ENCODE measurements at regions not wholly inside any gene's neighbourhood (a gene's known extent, or its start where the extent isn't known, plus 50 kb on each side); places are given as distances from the start of the nearest gene placed in this dataset.

- no peak for TF ChIP-seq CTCF (conservative IDR thresholded peaks at IDR 0.05)
- H3K4me3 Mint-ChIP-seq: no peak overlapping the region
- H3K27me3 ChIP-seq (ENCODE audit: control insufficient read depth, insufficient read depth, low read length, poor library complexity, severe bottlenecking): peaks cover 68% of the 10 kb centered on the region
Observed at GRCh38 chr5:77842243-77842642, 66.1 kb upstream of the TBCA start.

GRCh38 chr5:77841616-77842015 is 65.5 kb upstream of the TBCA start:
- Mint-ChIP-seq H3K36me3 (ENCODE audit: low read depth) (no peaks in the 10 kb centered on the region), H3K27ac (no peak overlapping the region), H3K27me3 (ENCODE audit: insufficient read depth) (peaks cover 95% of the 10 kb centered on the region), H3K9me3 (no peaks in the 10 kb centered on the region), H3K4me3 (no peak overlapping the region), H3K4me1 (peaks cover 22% of the 10 kb centered on the region)
- H3K27ac ChIP-seq (ENCODE audit: low read depth, low read length): no peak overlapping the region
- H3K36me3 ChIP-seq (ENCODE audit: control insufficient read depth, insufficient read depth, low read length): no peaks in the 10 kb centered on the region
- 80 to 87% methylated on average over 1 to 2 of the region's 2 CpGs for WGBS, 2 experiments (ENCODE audit: insufficient coverage in 1 of 2, insufficient read length in 1 of 2)
- H3K4me1 ChIP-seq (ENCODE audit: control insufficient read depth, insufficient read depth, low read length): peaks cover 8% of the 10 kb centered on the region
- peaks cover 62% of the 10 kb centered on the region for H3K27me3 ChIP-seq (ENCODE audit: control insufficient read depth, insufficient read depth, low read length, poor library complexity, severe bottlenecking)
- H3K4me3 ChIP-seq (ENCODE audit: low read length): no peak overlapping the region
- H3K9me3 ChIP-seq (ENCODE audit: control insufficient read depth, low read length): no peaks in the 10 kb centered on the region
- H3K9ac ChIP-seq (ENCODE audit: extremely low read depth, low read length, poor library complexity, severe bottlenecking): no peak overlapping the region
- no peak for DNase-seq
- TF ChIP-seq CTCF (conservative IDR thresholded peaks at IDR 0.05): no peak

More at GRCh38 chr5:77842243-77842642, 66.1 kb upstream of the TBCA start:
- DNase-seq: no peak
- Histone ChIP-seq H3K9me3 (ENCODE audit: control insufficient read depth, low read length) (no peaks in the 10 kb centered on the region), H3K4me3 (ENCODE audit: low read length) (no peak overlapping the region), H3K36me3 (ENCODE audit: control insufficient read depth, insufficient read depth, low read length) (no peaks in the 10 kb centered on the region), H3K27ac (ENCODE audit: low read depth, low read length) (no peak overlapping the region), H3K4me1 (ENCODE audit: control insufficient read depth, insufficient read depth, low read length) (peaks cover 14% of the 10 kb centered on the region), H3K9ac (ENCODE audit: extremely low read depth, low read length, poor library complexity, severe bottlenecking) (no peak overlapping the region)
- Mint-ChIP-seq H3K27me3 (ENCODE audit: insufficient read depth) (peaks cover 95% of the 10 kb centered on the region), H3K4me1 (peaks cover 27% of the 10 kb centered on the region), H3K36me3 (ENCODE audit: low read depth) (no peaks in the 10 kb centered on the region), H3K27ac (no peak overlapping the region), H3K9me3 (no peaks in the 10 kb centered on the region)
- 93 to 100% methylated on average over 1 of the region's 2 CpGs for WGBS, 2 experiments (ENCODE audit: insufficient coverage in 1 of 2, insufficient read length in 1 of 2)

- Mint-ChIP-seq H3K27ac (no peak overlapping the region), H3K4me3 (no peak overlapping the region), H3K9me3 (no peaks in the 10 kb centered on the region), H3K36me3 (ENCODE audit: low read depth) (no peaks in the 10 kb centered on the region), H3K27me3 (ENCODE audit: insufficient read depth) (peaks cover 94% of the 10 kb centered on the region), H3K4me1 (peaks cover 16% of the 10 kb centered on the region)
- H3K27ac ChIP-seq (ENCODE audit: low read depth, low read length): no peak overlapping the region
- no peaks in the 10 kb centered on the region for H3K9me3 ChIP-seq (ENCODE audit: control insufficient read depth, low read length)
- WGBS, 2 experiments (ENCODE audit: insufficient coverage in 1 of 2, insufficient read length in 1 of 2): 90 to 92% methylated on average over 4 to 6 of the region's 6 CpGs
- no peak for DNase-seq
- no peak for TF ChIP-seq CTCF (conservative IDR thresholded peaks at IDR 0.05)
- no peaks in the 10 kb centered on the region for H3K36me3 ChIP-seq (ENCODE audit: control insufficient read depth, insufficient read depth, low read length)
- peaks cover 55% of the 10 kb centered on the region for H3K27me3 ChIP-seq (ENCODE audit: control insufficient read depth, insufficient read depth, low read length, poor library complexity, severe bottlenecking)
- peaks cover 3% of the 10 kb centered on the region for H3K4me1 ChIP-seq (ENCODE audit: control insufficient read depth, insufficient read depth, low read length)
- H3K9ac ChIP-seq (ENCODE audit: extremely low read depth, low read length, poor library complexity, severe bottlenecking): no peak overlapping the region
- H3K4me3 ChIP-seq (ENCODE audit: low read length): no peak overlapping the region
Observed at GRCh38 chr5:77840930-77841329, 64.8 kb upstream of the TBCA start.

All from endodermal cell (in vitro differentiated cells).